ENCODE measurements at regions not wholly inside any gene's neighbourhood (a gene's known extent, or its start where the extent isn't known, plus 50 kb on each side); places are given as distances from the start of the nearest gene placed in this dataset.

DNA sequence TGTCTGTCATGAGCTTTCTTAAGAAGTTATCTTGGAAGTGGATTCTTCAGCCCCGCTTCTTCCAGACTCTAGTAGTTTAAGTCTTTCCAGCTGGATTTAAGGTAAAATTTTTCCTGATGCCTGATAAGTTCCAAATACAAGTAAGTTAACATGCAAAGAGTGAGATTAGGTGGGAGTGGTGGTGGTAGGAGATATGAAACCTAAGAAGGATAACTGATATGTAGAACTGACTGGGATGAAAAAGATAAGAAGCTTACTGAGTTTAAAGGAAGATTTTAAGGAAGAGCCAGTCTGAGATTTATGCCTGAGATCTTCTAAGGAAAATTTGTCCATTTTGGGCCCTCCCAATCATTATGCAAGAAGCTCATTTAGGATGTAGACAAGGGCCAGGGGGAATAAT lies 250.9 kb upstream of the SYT10 start:
- TF ChIP-seq CTCF (IDR thresholded peaks at IDR 0.05; ENCODE audit: insufficient read depth, low read depth, low read length), result no peak
- no peak for TF ChIP-seq EZH2 (IDR thresholded peaks at IDR 0.05; ENCODE audit: insufficient read depth, low read length)

Measured in astrocyte (in vitro differentiated cells and primary cell).